ENCODE measurements at regions not wholly inside any gene's neighbourhood (a gene's known extent, or its start where the extent isn't known, plus 50 kb on each side); places are given as distances from the start of the nearest gene placed in this dataset.

DNA sequence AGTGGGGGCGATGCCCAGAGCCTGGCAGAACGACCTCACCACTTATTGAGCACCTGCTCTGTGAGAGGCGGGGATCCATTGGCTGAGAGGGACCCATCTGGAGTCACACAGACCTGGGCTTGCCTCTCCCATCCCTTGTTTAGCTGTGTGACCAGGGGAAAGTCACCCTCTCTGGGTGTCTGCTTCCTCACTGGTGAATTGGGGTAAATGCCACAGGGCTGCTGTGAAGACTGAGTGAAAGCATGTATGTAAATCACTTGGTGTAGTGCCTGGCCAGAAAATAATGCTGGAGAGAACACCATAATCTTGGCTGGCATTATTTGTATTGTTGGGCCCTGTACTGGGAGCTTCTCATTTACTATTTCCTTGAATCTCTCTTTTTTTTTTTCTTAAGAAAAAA lies 83.4 kb upstream of the PRL start:
- no peak overlapping the region for H3K27ac ChIP-seq (ENCODE audit: low read depth in 1 of 2, low read length in 2 of 2)
- H3K36me3 ChIP-seq (ENCODE audit: control insufficient read depth in 4 of 4, insufficient read depth in 3 of 4, low read depth in 1 of 4, low read length in 3 of 4), result no peaks in the 10 kb centered on the region
- peaks cover 0 to 2% (median 0%) of the 10 kb centered on the region in 4 donors for H3K9me3 ChIP-seq (ENCODE audit: control insufficient read depth in 4 of 4, low read length in 3 of 4)
- H3K27me3 ChIP-seq (ENCODE audit: control insufficient read depth in 4 of 4, insufficient read depth in 4 of 4, low read length in 3 of 4), result no peaks in the 10 kb centered on the region
- WGBS, result 83% methylated on average over 3 of the region's 3 CpGs
- H3K4me3 ChIP-seq (ENCODE audit: low read depth in 1 of 3, low read length in 3 of 3), result no peak overlapping the region
- no peak for DNase-seq (ENCODE audit: low spot score)
- H3K9ac ChIP-seq (ENCODE audit: low read depth in 1 of 2, low read length in 2 of 2), result no peak overlapping the region
- TF ChIP-seq FOXA1 (IDR thresholded peaks at IDR 0.05) (no peak), TAF1 (conservative IDR thresholded peaks at IDR 0.05) (no peak), JUND (IDR thresholded peaks at IDR 0.05) (no peak)
- TF ChIP-seq, protein P1, sequence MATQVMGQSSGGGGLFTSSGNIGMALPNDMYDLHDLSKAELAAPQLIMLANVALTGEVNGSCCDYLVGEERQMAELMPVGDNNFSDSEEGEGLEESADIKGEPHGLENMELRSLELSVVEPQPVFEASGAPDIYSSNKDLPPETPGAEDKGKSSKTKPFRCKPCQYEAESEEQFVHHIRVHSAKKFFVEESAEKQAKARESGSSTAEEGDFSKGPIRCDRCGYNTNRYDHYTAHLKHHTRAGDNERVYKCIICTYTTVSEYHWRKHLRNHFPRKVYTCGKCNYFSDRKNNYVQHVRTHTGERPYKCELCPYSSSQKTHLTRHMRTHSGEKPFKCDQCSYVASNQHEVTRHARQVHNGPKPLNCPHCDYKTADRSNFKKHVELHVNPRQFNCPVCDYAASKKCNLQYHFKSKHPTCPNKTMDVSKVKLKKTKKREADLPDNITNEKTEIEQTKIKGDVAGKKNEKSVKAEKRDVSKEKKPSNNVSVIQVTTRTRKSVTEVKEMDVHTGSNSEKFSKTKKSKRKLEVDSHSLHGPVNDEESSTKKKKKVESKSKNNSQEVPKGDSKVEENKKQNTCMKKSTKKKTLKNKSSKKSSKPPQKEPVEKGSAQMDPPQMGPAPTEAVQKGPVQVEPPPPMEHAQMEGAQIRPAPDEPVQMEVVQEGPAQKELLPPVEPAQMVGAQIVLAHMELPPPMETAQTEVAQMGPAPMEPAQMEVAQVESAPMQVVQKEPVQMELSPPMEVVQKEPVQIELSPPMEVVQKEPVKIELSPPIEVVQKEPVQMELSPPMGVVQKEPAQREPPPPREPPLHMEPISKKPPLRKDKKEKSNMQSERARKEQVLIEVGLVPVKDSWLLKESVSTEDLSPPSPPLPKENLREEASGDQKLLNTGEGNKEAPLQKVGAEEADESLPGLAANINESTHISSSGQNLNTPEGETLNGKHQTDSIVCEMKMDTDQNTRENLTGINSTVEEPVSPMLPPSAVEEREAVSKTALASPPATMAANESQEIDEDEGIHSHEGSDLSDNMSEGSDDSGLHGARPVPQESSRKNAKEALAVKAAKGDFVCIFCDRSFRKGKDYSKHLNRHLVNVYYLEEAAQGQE (IDR thresholded peaks at IDR 0.05), result no peak
- no peaks in the 10 kb centered on the region for H3K4me1 ChIP-seq (ENCODE audit: control insufficient read depth in 4 of 4, insufficient read depth in 4 of 4, low read length in 3 of 4)

DNA sequence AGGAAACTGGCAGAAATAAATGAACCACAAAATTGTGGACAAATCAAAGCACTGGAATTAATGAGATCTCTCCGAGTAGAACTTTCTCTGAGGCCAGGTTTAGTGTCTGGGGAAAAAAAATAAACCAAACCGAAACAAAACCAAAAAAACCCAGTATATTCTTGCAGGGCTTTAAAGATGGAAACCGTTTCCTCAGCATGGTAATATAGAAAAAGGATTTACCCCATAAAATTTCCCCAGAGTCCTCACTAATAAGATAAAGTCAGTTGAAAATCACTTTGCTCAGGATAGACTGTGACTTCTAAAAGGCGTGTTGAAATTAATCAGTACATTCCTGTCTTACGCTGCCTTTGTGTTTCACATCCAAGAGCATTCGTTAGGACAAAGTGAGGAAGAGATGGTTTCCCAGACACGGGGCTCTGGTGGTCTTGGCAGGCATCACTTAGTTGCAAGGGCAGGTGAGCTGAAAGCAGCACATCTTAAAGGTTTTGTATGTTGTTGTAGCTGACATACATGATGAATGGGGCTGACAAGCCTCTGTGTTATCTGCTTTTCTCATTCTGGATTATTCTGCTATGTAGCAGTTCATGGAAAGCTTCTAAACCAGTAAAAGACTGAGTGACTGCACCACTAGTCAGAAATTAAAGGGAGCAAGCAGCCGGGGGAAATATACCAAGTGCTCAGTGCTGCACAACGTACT lies 85.2 kb upstream of the PRL start:
- Histone ChIP-seq H3K4me1 (ENCODE audit: control insufficient read depth in 4 of 4, insufficient read depth in 4 of 4, low read length in 3 of 4) (no peaks in the 10 kb centered on the region), H3K36me3 (ENCODE audit: control insufficient read depth in 4 of 4, insufficient read depth in 3 of 4, low read depth in 1 of 4, low read length in 3 of 4) (no peaks in the 10 kb centered on the region)
- TF ChIP-seq GABPA (IDR thresholded peaks at IDR 0.05 in 1 of 2, conservative IDR thresholded peaks at IDR 0.05 in 1 of 2) (no peak), RAD21 (IDR thresholded peaks at IDR 0.05) (no peak), RXRA (IDR thresholded peaks at IDR 0.05) (no peak), HNF4A (conservative IDR thresholded peaks at IDR 0.05) (no peak), JUND (IDR thresholded peaks at IDR 0.05) (no peak), EGR1 (IDR thresholded peaks at IDR 0.05; ENCODE audit: low read depth in 2 of 2) (no peak), SP1 (IDR thresholded peaks at IDR 0.05) (no peak), YY1 (IDR thresholded peaks at IDR 0.05) (no peak), HNF4G (IDR thresholded peaks at IDR 0.05) (no peak), NR2F2 (IDR thresholded peaks at IDR 0.05) (no peak), FOXA2 (IDR thresholded peaks at IDR 0.05) (no peak), TAF1 (conservative IDR thresholded peaks at IDR 0.05) (no peak)
- TF ChIP-seq, protein P2, sequence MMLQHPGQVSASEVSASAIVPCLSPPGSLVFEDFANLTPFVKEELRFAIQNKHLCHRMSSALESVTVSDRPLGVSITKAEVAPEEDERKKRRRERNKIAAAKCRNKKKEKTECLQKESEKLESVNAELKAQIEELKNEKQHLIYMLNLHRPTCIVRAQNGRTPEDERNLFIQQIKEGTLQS (IDR thresholded peaks at IDR 0.05), result no peak
- TF ChIP-seq, protein P3, sequence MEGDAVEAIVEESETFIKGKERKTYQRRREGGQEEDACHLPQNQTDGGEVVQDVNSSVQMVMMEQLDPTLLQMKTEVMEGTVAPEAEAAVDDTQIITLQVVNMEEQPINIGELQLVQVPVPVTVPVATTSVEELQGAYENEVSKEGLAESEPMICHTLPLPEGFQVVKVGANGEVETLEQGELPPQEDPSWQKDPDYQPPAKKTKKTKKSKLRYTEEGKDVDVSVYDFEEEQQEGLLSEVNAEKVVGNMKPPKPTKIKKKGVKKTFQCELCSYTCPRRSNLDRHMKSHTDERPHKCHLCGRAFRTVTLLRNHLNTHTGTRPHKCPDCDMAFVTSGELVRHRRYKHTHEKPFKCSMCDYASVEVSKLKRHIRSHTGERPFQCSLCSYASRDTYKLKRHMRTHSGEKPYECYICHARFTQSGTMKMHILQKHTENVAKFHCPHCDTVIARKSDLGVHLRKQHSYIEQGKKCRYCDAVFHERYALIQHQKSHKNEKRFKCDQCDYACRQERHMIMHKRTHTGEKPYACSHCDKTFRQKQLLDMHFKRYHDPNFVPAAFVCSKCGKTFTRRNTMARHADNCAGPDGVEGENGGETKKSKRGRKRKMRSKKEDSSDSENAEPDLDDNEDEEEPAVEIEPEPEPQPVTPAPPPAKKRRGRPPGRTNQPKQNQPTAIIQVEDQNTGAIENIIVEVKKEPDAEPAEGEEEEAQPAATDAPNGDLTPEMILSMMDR (IDR thresholded peaks at IDR 0.05; ENCODE audit: low read depth, low read length, missing input control), result no peak
- TF ChIP-seq, protein P4, sequence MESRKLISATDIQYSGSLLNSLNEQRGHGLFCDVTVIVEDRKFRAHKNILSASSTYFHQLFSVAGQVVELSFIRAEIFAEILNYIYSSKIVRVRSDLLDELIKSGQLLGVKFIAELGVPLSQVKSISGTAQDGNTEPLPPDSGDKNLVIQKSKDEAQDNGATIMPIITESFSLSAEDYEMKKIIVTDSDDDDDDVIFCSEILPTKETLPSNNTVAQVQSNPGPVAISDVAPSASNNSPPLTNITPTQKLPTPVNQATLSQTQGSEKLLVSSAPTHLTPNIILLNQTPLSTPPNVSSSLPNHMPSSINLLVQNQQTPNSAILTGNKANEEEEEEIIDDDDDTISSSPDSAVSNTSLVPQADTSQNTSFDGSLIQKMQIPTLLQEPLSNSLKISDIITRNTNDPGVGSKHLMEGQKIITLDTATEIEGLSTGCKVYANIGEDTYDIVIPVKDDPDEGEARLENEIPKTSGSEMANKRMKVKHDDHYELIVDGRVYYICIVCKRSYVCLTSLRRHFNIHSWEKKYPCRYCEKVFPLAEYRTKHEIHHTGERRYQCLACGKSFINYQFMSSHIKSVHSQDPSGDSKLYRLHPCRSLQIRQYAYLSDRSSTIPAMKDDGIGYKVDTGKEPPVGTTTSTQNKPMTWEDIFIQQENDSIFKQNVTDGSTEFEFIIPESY (IDR thresholded peaks at IDR 0.05), result no peak
- TF ChIP-seq, protein P1 (IDR thresholded peaks at IDR 0.05), result no peak
- TF ChIP-seq, protein P5, sequence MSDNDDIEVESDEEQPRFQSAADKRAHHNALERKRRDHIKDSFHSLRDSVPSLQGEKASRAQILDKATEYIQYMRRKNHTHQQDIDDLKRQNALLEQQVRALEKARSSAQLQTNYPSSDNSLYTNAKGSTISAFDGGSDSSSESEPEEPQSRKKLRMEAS (IDR thresholded peaks at IDR 0.05), result no peak

More for the DNA sequence above, 85.2 kb upstream of the PRL start:
- no peak for DNase-seq (ENCODE audit: low spot score)
- 81% methylated on average over 9 of the region's 9 CpGs for WGBS
- H3K9ac ChIP-seq (ENCODE audit: low read depth in 1 of 2, low read length in 2 of 2), result no peak overlapping the region
- H3K9me3 ChIP-seq (ENCODE audit: control insufficient read depth in 4 of 4, low read length in 3 of 4), result peaks cover 0 to 2% (median 0%) of the 10 kb centered on the region in 4 donors
- no peak overlapping the region for H3K27ac ChIP-seq (ENCODE audit: low read depth in 1 of 2, low read length in 2 of 2)
- no peaks in the 10 kb centered on the region for H3K27me3 ChIP-seq (ENCODE audit: control insufficient read depth in 4 of 4, insufficient read depth in 4 of 4, low read length in 3 of 4)
- no peak overlapping the region for H3K4me3 ChIP-seq (ENCODE audit: low read depth in 1 of 3, low read length in 3 of 3)
